Lung (tissue), 11 donors: ENCODE measurements at regions not wholly inside any gene's neighbourhood (a gene's known extent, or its start where the extent isn't known, plus 50 kb on each side); places are given as distances from the start of the nearest gene placed in this dataset.

Experiments used
- ATAC-seq: fragments of 200-7000 bp; cut with Tn5 transposase; one replicate; pipeline ENCODE4 v1.9.1; 2020; ENCODE audit warnings: moderate number of reproducible peaks; ENCODE audit not compliant: insufficient read depth, low FRiP score
- DNase-seq, 3 donors: peaks; one replicate each; pipeline ENCODE4 v3.0.0-alpha.2; 2013 to 2017
- H3K27ac ChIP-seq, 2 donors: one replicate each; pipeline ENCODE4 v1.5.1; 2013; ENCODE audit warnings: mild to moderate bottlenecking in 2 of 2, moderate library complexity in 2 of 2, control low read depth in 1 of 2, inconsistent platforms in 1 of 2, low read depth in 1 of 2, low read length in 1 of 2
- H3K27me3 ChIP-seq, 3 donors: one replicate each; pipeline ENCODE4 v1.5.1; 2013; ENCODE audit warnings: low read length in 2 of 3; ENCODE audit not compliant: control insufficient read depth in 3 of 3, insufficient read depth in 3 of 3
- H3K36me3 ChIP-seq, 4 donors: one replicate each; pipeline ENCODE4 v1.5.1; 2013; ENCODE audit warnings: low read length in 4 of 4, mild to moderate bottlenecking in 1 of 4, moderate library complexity in 1 of 4; ENCODE audit not compliant: control insufficient read depth in 4 of 4, insufficient read depth in 4 of 4
- H3K4me1 ChIP-seq, 5 donors: one replicate each; pipeline ENCODE4 v1.5.1; 2013; ENCODE audit warnings: low read length in 5 of 5, mild to moderate bottlenecking in 2 of 5, moderate library complexity in 1 of 5; ENCODE audit not compliant: control insufficient read depth in 5 of 5, insufficient read depth in 5 of 5
- H3K4me3 ChIP-seq: one replicate; pipeline ENCODE4 v1.5.1; 2013; ENCODE audit warnings: mild to moderate bottlenecking, control low read depth, moderate library complexity
- H3K9ac ChIP-seq, 2 donors: one replicate each; pipeline ENCODE4 v1.5.1; 2013; ENCODE audit warnings: low read length in 2 of 2, control low read depth in 1 of 2; ENCODE audit not compliant: insufficient read depth in 1 of 2
- H3K9me3 ChIP-seq, 4 donors: one replicate each; pipeline ENCODE4 v1.5.1; 2013; ENCODE audit warnings: low read length in 3 of 4, mild to moderate bottlenecking in 1 of 4, moderate library complexity in 1 of 4; ENCODE audit not compliant: control insufficient read depth in 4 of 4, insufficient read depth in 3 of 4
- CTCF ChIP-seq: IDR thresholded peaks from 2 replicates; pipeline ENCODE4 v1.5.1; 2012; ENCODE audit warnings: mild to moderate bottlenecking; ENCODE audit errors: control extremely low read depth, extremely low read depth
- WGBS, 2 donors: extraction: QIAGEN DNeasy Blood & Tissue Kit; methylation state at CpG; one replicate each; pipeline ENCODE4 v1.1.7; 2013; 5-methylcytosine and 5-hydroxymethylcytosine counted together
- donor health status: control.
- donor health status: control.
- donor health status: Bipolar disorder and iron deficiency.
- donor health status: healthy.
- donor health status: DM: yes; HTN: yes; CAD: no.

- no peak for TF ChIP-seq CTCF
- peaks cover 0 to 2% (median 2%) of the 10 kb centered on the region in 3 donors for H3K27me3 ChIP-seq
- DNase-seq (no peak), ATAC-seq (no peak)
- no peaks in the 10 kb centered on the region for H3K9me3 ChIP-seq
- no peak overlapping the region for H3K4me3 ChIP-seq
- 89 to 94% methylated on average over 4 of the region's 4 CpGs for WGBS, 2 donors
- no peak overlapping the region for H3K9ac ChIP-seq
- H3K27ac ChIP-seq = no peak overlapping the region
- no peaks in the 10 kb centered on the region for H3K36me3 ChIP-seq
- peaks cover 0 to 7% (median 0%) of the 10 kb centered on the region in 5 donors for H3K4me1 ChIP-seq
These were observed 97.4 kb downstream of the GGTLC2 start for GRCh38 chr22:22741843-22742242.

GRCh38 chr22:22742641-22743040 lies 98.2 kb downstream of the GGTLC2 start:
- no peak for TF ChIP-seq CTCF
- no peaks in the 10 kb centered on the region for H3K36me3 ChIP-seq
- ATAC-seq (no peak), DNase-seq (no peak)
- no peak overlapping the region for H3K4me3 ChIP-seq
- H3K4me1 ChIP-seq = peaks cover 0 to 7% (median 0%) of the 10 kb centered on the region in 5 donors
- H3K27me3 ChIP-seq = peaks cover 0 to 2% (median 2%) of the 10 kb centered on the region in 3 donors
- no peak overlapping the region for H3K27ac ChIP-seq
- WGBS, 2 donors = 70 to 73% methylated on average over 2 of the region's 2 CpGs
- H3K9ac ChIP-seq = no peak overlapping the region
- H3K9me3 ChIP-seq = no peaks in the 10 kb centered on the region

GRCh38 chr22:22743128-22743760 lies 98.8 kb downstream of the GGTLC2 start:
- Histone ChIP-seq H3K9me3 (no peaks in the 10 kb centered on the region), H3K9ac (no peak overlapping the region), H3K27ac (no peak overlapping the region), H3K36me3 (no peaks in the 10 kb centered on the region), H3K27me3 (peaks cover 0 to 2% (median 2%) of the 10 kb centered on the region in 3 donors), H3K4me1 (peaks cover 0 to 7% (median 0%) of the 10 kb centered on the region in 5 donors), H3K4me3 (no peak overlapping the region)
- ATAC-seq (no peak), DNase-seq (no peak)
- WGBS, 2 donors = 72 to 74% methylated on average over 3 of the region's 3 CpGs
- no peak for TF ChIP-seq CTCF
